Body of pancreas (tissue), 4 donors: ENCODE measurements at regions not wholly inside any gene's neighbourhood (a gene's known extent, or its start where the extent isn't known, plus 50 kb on each side); places are given as distances from the start of the nearest gene placed in this dataset.

Source experiments
- ATAC-seq: fragments of 150-250 bp; one replicate; pipeline ENCODE4 v1.9.1; 2016
- DNase-seq, 4 donors: peaks; one replicate each; pipeline ENCODE4 v3.0.0-alpha.2; 2019
- H3K27ac ChIP-seq, 4 donors: fragments of 200-600 bp; sonication (generic); 1 replicate in 3 of 4; 2 replicates in 1 of 4; pipeline versions ENCODE4 v1.5.1 to v1.6.1; 2016 to 2019; ENCODE audit warnings: mild to moderate bottlenecking in 1 of 4, mixed read lengths in 1 of 4, moderate library complexity in 1 of 4
- H3K27me3 ChIP-seq, 2 donors: fragments of 200-600 bp; sonication (generic); one replicate each; pipeline ENCODE4 v1.6.0; 2016; ENCODE audit warnings: mild to moderate bottlenecking in 1 of 2
- H3K36me3 ChIP-seq, 2 donors: fragments of 200-600 bp; sonication (generic); replicated peaks in 1 of 2; 2 replicates each; pipeline ENCODE4 v1.5.1; 2016; ENCODE audit warnings: low read depth in 2 of 2; ENCODE audit not compliant: insufficient read depth in 1 of 2
- H3K4me1 ChIP-seq: fragments of 200-600 bp; sonication (generic); one replicate; pipeline ENCODE4 v1.6.0; 2016
- H3K4me3 ChIP-seq, 2 donors: fragments of 200-600 bp; sonication (generic); 1 replicate in 1 of 2; 2 replicates in 1 of 2; pipeline ENCODE4 v1.5.1; 2016 to 2019
- H3K9me3 ChIP-seq, 3 donors: fragments of 200-600 bp; sonication (generic); 1 replicate in 2 of 3; 2 replicates in 1 of 3; pipeline ENCODE4 v1.5.1; 2016
- CTCF ChIP-seq, 7 experiments: fragments of 450-650 bp in 4 of 7; fragments of 200-600 bp in 3 of 7; sonication (generic) in 3 of 7; IDR thresholded peaks; one replicate each; pipeline ENCODE4 v1.5.1; 2016 to 2019; ENCODE audit warnings: antibody characterized with exemption in 7 of 7
- POLR2A ChIP-seq, 3 donors: fragments of 450-650 bp; IDR thresholded peaks; one replicate each; pipeline ENCODE4 v1.6.1; 2016; ENCODE audit warnings: antibody characterized with exemption in 3 of 3, mild to moderate bottlenecking in 2 of 3
- WGBS, 2 donors: methylation state at CpG; one replicate each; pipeline ENCODE4 v1.1.5; 2017; 5-methylcytosine and 5-hydroxymethylcytosine counted together
- intact Hi-C: fragments of 100-400 bp; cut with DNase I; formaldehyde crosslinking; loops from one replicate; pipeline ENCODE4 v1.15.1; 2023

GRCh38 chr1:235021321-235021720 is 107.3 kb downstream of the TOMM20 start:
- TF ChIP-seq POLR2A (IDR thresholded peaks at IDR 0.05), result no peak
- no peak for TF ChIP-seq CTCF (IDR thresholded peaks at IDR 0.05)
- Histone ChIP-seq H3K27ac (no peak overlapping the region), H3K36me3 (no peaks in the 10 kb centered on the region), H3K27me3 (no peaks in the 10 kb centered on the region), H3K4me3 (no peak overlapping the region), H3K9me3 (no peaks in the 10 kb centered on the region), H3K4me1 (no peaks in the 10 kb centered on the region)
- WGBS, 2 donors, result 84 to 93% methylated on average over 6 to 7 of the region's 7 CpGs
- DNase-seq (no peak), ATAC-seq (no peak)
- intact Hi-C loops, result no loop called here

GRCh38 chr1:235019961-235020360 is 108.7 kb downstream of the TOMM20 start:
- Histone ChIP-seq H3K4me3 (no peak overlapping the region), H3K4me1 (no peaks in the 10 kb centered on the region), H3K27ac (no peak overlapping the region), H3K27me3 (no peaks in the 10 kb centered on the region), H3K9me3 (no peaks in the 10 kb centered on the region), H3K36me3 (no peaks in the 10 kb centered on the region)
- DNase-seq (no peak), ATAC-seq (no peak)
- TF ChIP-seq CTCF (IDR thresholded peaks at IDR 0.05) (no peak), POLR2A (IDR thresholded peaks at IDR 0.05) (no peak)
- WGBS, 2 donors, result 94% methylated on average over 4 of the region's 4 CpGs
- intact Hi-C loops, result no loop called here

- Histone ChIP-seq H3K4me3 (no peak overlapping the region), H3K4me1 (no peaks in the 10 kb centered on the region), H3K27me3 (no peaks in the 10 kb centered on the region), H3K9me3 (no peaks in the 10 kb centered on the region), H3K27ac (no peak overlapping the region), H3K36me3 (no peaks in the 10 kb centered on the region)
- intact Hi-C loops, result no loop called here
- TF ChIP-seq CTCF (IDR thresholded peaks at IDR 0.05), result no peak
- TF ChIP-seq POLR2A (IDR thresholded peaks at IDR 0.05), result no peak
- DNase-seq, result no peak
- ATAC-seq, result no peak
- 95 to 99% methylated on average over 3 of the region's 3 CpGs for WGBS, 2 donors
Observed at GRCh38 chr1:235019471-235019870, 109.2 kb downstream of the TOMM20 start.

GRCh38 chr1:235018720-235019444 is 109.8 kb downstream of the TOMM20 start:
- no peak for TF ChIP-seq CTCF (IDR thresholded peaks at IDR 0.05)
- no peak for ATAC-seq
- WGBS, 2 donors, result 90 to 92% methylated on average over 3 of the region's 3 CpGs
- no peaks in the 10 kb centered on the region for H3K9me3 ChIP-seq
- intact Hi-C loops, result no loop called here
- H3K36me3 ChIP-seq, result no peaks in the 10 kb centered on the region
- no peak overlapping the region for H3K27ac ChIP-seq
- H3K4me1 ChIP-seq, result no peaks in the 10 kb centered on the region
- H3K4me3 ChIP-seq, result no peak overlapping the region
- DNase-seq, result no peak
- no peaks in the 10 kb centered on the region for H3K27me3 ChIP-seq

GRCh38 chr1:235018161-235018560 is 110.5 kb downstream of the TOMM20 start:
- DNase-seq, result peak in 1 of 4 donors; percentile 24
- H3K27me3 ChIP-seq, result no peaks in the 10 kb centered on the region
- intact Hi-C loops, result no loop called here
- no peak for ATAC-seq
- H3K36me3 ChIP-seq, result no peaks in the 10 kb centered on the region
- 88 to 100% methylated on average over 3 of the region's 3 CpGs for WGBS, 2 donors
- H3K4me1 ChIP-seq, result no peaks in the 10 kb centered on the region
- H3K4me3 ChIP-seq, result no peak overlapping the region
- TF ChIP-seq POLR2A (IDR thresholded peaks at IDR 0.05) (no peak), CTCF (IDR thresholded peaks at IDR 0.05) (no peak)
- H3K27ac ChIP-seq, result no peak overlapping the region
- no peaks in the 10 kb centered on the region for H3K9me3 ChIP-seq
